ENCODE measurements at regions not wholly inside any gene's neighbourhood (a gene's known extent, or its start where the extent isn't known, plus 50 kb on each side); places are given as distances from the start of the nearest gene placed in this dataset.
A peak's percentile ranks its signal among the peaks of the same experiment; 100 is the strongest.

DNA sequence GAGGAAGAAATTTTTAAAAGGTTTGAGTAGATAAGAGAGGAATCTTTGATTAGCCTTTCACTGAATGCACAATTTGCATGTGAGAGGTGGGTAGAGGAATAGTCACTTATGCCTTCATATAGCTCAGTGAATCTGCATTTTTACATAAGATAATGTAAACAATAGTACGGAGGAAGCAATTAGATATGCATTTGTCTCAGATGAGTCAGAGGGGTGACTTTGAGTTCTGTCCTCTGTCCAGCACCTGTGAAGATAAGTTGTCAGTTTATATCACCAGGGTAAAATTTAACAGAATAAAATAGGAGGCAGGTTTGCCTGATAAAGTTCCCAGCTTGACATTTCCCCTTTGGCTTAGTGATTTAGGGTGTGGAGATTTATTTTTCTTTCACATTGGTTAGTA is 841.9 kb downstream of the PCDH18 start:
- H3K4me1 Mint-ChIP-seq (ENCODE audit: low read depth, unreplicated experiment): peaks cover 5% of the 10 kb centered on the region
- no peaks in the 10 kb centered on the region for H3K36me3 Mint-ChIP-seq (ENCODE audit: unreplicated experiment)
- H3K27me3 Mint-ChIP-seq (ENCODE audit: unreplicated experiment): peaks cover under 1% of the 10 kb centered on the region
- no peak overlapping the region for H3K27ac Mint-ChIP-seq (ENCODE audit: unreplicated experiment)
- no peaks in the 10 kb centered on the region for H3K9me3 Mint-ChIP-seq (ENCODE audit: unreplicated experiment)
- DNase-seq: no peak
- H3K4me3 Mint-ChIP-seq (ENCODE audit: unreplicated experiment): no peak overlapping the region
- TF ChIP-seq, protein P1, sequence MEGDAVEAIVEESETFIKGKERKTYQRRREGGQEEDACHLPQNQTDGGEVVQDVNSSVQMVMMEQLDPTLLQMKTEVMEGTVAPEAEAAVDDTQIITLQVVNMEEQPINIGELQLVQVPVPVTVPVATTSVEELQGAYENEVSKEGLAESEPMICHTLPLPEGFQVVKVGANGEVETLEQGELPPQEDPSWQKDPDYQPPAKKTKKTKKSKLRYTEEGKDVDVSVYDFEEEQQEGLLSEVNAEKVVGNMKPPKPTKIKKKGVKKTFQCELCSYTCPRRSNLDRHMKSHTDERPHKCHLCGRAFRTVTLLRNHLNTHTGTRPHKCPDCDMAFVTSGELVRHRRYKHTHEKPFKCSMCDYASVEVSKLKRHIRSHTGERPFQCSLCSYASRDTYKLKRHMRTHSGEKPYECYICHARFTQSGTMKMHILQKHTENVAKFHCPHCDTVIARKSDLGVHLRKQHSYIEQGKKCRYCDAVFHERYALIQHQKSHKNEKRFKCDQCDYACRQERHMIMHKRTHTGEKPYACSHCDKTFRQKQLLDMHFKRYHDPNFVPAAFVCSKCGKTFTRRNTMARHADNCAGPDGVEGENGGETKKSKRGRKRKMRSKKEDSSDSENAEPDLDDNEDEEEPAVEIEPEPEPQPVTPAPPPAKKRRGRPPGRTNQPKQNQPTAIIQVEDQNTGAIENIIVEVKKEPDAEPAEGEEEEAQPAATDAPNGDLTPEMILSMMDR (IDR thresholded peaks at IDR 0.05; ENCODE audit: partially characterized antibody, unreplicated experiment): no peak

DNA sequence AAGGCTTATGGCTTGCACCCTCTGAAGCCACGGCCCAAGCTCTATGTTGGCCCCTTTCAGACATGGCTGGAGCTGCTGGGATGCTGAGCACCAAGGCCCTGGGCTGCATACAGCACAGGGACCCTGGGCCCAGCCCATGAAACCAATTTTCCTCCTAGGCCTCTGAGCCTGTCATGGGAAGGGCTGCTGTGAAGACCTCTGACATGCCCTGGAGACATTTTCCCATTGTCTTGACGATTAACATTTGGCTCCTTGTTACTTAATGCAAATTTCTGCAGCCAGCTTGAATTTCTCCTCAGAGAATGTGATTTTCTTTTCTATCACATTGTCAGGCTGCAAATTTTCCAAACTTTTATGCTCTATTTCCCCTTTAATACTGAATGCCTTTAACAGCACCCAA is 844.7 kb downstream of the PCDH18 start:
- no peak for DNase-seq
- Mint-ChIP-seq H3K27ac (ENCODE audit: unreplicated experiment) (no peak overlapping the region), H3K27me3 (ENCODE audit: unreplicated experiment) (peaks cover 4% of the 10 kb centered on the region), H3K36me3 (ENCODE audit: unreplicated experiment) (no peaks in the 10 kb centered on the region), H3K9me3 (ENCODE audit: unreplicated experiment) (peaks cover 2% of the 10 kb centered on the region), H3K4me1 (ENCODE audit: low read depth, unreplicated experiment) (peaks cover 23% of the 10 kb centered on the region), H3K4me3 (ENCODE audit: unreplicated experiment) (no peak overlapping the region)
- TF ChIP-seq, protein P1 (IDR thresholded peaks at IDR 0.05; ENCODE audit: partially characterized antibody, unreplicated experiment): no peak

DNA sequence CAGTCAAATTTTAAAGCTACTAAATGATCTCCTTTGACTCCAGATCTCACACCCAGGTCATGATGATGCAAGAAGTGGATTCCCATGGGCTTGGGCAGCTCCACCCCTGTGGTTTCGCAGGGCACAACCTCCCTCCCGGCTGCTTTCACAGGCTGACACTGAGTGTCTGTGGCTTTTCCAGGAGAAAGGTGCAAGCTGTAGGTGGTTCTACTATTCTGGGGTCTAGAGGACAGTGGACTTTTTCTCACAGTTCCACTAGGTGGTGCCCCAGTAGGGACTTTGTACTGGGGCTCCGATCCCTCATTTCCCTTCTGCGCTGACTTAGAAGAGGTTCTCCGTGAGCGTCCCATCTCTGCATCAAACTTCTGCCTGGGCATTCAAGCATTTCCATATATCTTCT is 845.2 kb downstream of the PCDH18 start:
- H3K4me1 Mint-ChIP-seq (ENCODE audit: low read depth, unreplicated experiment): peaks cover 25% of the 10 kb centered on the region
- peaks cover 2% of the 10 kb centered on the region for H3K9me3 Mint-ChIP-seq (ENCODE audit: unreplicated experiment)
- DNase-seq: no peak
- H3K27ac Mint-ChIP-seq (ENCODE audit: unreplicated experiment): no peak overlapping the region
- TF ChIP-seq, protein P1 (IDR thresholded peaks at IDR 0.05; ENCODE audit: partially characterized antibody, unreplicated experiment): no peak
- H3K4me3 Mint-ChIP-seq (ENCODE audit: unreplicated experiment): no peak overlapping the region
- H3K27me3 Mint-ChIP-seq (ENCODE audit: unreplicated experiment): peaks cover 4% of the 10 kb centered on the region
- H3K36me3 Mint-ChIP-seq (ENCODE audit: unreplicated experiment): no peaks in the 10 kb centered on the region

DNA sequence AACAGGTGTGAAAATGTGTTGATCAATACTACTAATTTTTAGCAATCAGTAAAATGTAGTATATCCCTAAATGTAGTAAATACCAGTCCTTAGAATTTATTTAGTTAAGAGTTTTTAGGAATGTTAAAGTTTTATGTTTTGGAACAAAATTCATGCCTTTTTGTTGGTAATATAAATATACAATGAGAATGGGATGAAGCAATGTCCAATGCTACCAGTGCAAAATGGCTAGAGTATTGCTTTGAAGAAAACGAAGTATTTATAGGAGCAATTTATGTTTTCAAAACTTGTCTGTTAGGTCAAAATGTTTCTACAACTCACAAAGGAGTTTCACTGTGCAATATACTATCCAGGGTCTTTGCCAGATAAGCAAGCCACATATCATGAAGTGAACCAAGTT is 851.5 kb downstream of the PCDH18 start:
- no peaks in the 10 kb centered on the region for H3K36me3 Mint-ChIP-seq (ENCODE audit: unreplicated experiment)
- H3K4me3 Mint-ChIP-seq (ENCODE audit: unreplicated experiment): no peak overlapping the region
- H3K27me3 Mint-ChIP-seq (ENCODE audit: unreplicated experiment): peaks cover 14% of the 10 kb centered on the region
- no peak for DNase-seq
- peaks cover 35% of the 10 kb centered on the region for H3K4me1 Mint-ChIP-seq (ENCODE audit: low read depth, unreplicated experiment)
- H3K9me3 Mint-ChIP-seq (ENCODE audit: unreplicated experiment): peaks cover 14% of the 10 kb centered on the region
- TF ChIP-seq, protein P1 (IDR thresholded peaks at IDR 0.05; ENCODE audit: partially characterized antibody, unreplicated experiment): no peak
- H3K27ac Mint-ChIP-seq (ENCODE audit: unreplicated experiment): peak overlapping the region; percentile 67

DNA sequence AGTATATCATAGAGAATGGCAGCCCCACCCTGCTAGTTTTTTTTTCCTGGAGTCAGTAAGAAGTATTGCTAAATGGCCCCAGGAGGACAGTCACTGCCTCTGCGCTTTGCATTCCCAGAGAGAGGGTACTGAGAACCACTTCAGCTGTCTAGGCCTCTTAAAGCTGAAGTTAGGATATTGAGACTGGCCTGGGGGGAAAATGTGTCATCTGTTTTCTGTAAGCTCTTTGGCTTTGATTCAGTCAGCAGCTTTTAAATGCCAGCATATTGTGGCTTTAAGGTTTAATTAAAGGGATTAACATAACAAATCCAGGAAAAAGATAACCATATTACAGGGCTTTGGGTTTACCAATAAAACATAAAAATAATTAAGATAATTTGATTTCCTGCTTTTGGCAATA is 852.0 kb downstream of the PCDH18 start:
- H3K27ac Mint-ChIP-seq (ENCODE audit: unreplicated experiment): peak overlapping the region; percentile 67
- TF ChIP-seq, protein P1 (IDR thresholded peaks at IDR 0.05; ENCODE audit: partially characterized antibody, unreplicated experiment): no peak
- DNase-seq: peak; percentile 50
- H3K9me3 Mint-ChIP-seq (ENCODE audit: unreplicated experiment): peaks cover 14% of the 10 kb centered on the region
- H3K27me3 Mint-ChIP-seq (ENCODE audit: unreplicated experiment): peaks cover 12% of the 10 kb centered on the region
- H3K4me1 Mint-ChIP-seq (ENCODE audit: low read depth, unreplicated experiment): peaks cover 35% of the 10 kb centered on the region
- no peak overlapping the region for H3K4me3 Mint-ChIP-seq (ENCODE audit: unreplicated experiment)
- no peaks in the 10 kb centered on the region for H3K36me3 Mint-ChIP-seq (ENCODE audit: unreplicated experiment)

All from glutamatergic neuron (in vitro differentiated cells).